GM18511 (cell line): ENCODE measurements at regions not wholly inside any gene's neighbourhood (a gene's known extent, or its start where the extent isn't known, plus 50 kb on each side); places are given as distances from the start of the nearest gene placed in this dataset.

Source experiments
- ATAC-seq: cut with Tn5 transposase; IDR thresholded peaks from one replicate; pipeline ENCODE4 v1.9.1; 2021; ENCODE audit warnings: mild to moderate bottlenecking, moderate library complexity; ENCODE audit not compliant: unreplicated experiment

- no peak for ATAC-seq
Observed at GRCh38 chr21:19322360-19322759, 918.8 kb upstream of the TMPRSS15 start.

DNA sequence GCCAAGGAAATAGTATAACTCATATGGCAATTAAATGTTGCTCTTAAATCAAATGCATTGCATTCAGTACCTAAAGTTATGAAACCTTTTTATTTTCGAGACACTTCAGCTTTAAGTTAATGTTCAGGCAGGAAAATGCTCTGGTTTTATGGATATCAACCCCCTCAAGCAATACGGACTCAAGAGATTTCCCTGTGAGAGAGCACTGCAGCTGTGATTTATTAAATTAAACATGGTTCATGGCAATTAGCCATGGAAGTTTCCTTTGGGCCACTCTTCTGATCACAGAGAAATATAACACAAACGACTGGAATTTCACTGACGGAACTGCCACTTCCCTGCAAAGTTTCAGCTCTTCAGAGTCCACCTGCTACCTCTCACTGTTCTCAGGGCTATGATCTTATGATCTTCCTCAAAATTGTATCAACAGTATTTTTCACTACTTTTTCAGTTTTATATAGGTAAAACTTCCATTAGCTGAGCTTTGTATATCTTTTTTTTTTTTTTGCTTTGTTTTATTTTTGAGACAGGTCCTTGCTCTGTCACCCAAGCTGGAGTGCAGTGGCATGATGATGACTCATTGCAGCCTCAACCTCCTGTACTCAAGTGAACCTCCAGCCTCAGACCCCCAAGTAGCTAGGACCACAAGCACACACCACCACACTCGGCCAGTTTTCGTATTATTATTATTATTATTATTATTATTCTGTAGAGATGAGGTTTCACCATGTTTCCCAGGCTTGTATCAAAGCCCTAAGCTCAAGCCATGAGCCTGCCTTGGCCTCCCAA is 923.1 kb upstream of the TMPRSS15 start:
- ATAC-seq: no peak

DNA sequence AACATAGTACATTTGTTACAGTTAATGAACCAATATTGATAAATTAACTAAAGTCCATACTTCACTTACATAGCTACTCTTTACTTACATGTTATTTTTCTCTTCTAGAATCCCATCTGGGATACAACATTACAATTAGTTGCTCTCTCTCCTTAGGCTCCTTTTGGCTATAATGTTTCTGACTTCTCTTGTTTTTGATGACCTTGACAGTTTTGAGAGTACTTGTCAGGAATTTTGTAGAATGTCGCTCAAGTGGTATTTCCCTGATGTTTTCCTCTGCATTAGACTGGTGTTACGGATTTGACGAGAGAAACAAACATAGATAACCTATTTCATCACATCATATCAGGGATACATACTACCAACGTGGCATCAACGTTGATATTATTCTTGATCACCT is 925.4 kb upstream of the TMPRSS15 start:
- ATAC-seq: no peak

GRCh38 chr21:19340303-19340702 is 936.7 kb upstream of the TMPRSS15 start:
- no peak for ATAC-seq

DNA sequence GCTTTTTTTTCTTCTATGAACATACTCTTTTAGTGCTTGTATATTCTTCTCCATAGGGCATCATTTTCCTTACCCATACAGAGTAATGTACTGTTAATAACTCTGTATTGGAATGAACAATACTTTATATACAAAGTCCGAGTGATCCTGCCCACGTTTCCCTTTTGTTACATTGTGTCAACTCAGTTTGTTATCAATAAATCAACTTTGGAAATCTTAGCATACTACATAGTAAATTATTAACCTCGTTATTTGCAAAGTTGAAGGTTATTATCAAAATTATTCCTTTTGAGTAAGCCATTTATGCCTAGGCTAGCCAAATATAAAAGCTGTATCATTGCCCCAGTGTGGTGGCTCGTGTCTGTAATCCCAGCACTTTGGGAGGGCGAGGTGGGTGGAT is 937.4 kb upstream of the TMPRSS15 start:
- no peak for ATAC-seq

- no peak for ATAC-seq
Observed at GRCh38 chr21:19343711-19344110, 940.1 kb upstream of the TMPRSS15 start.

- ATAC-seq: no peak
Observed at GRCh38 chr21:19350286-19350685, 946.7 kb upstream of the TMPRSS15 start.

- no peak for ATAC-seq
Observed at GRCh38 chr21:19353256-19353655, 949.7 kb upstream of the TMPRSS15 start.

GRCh38 chr21:19368944-19369343 is 965.4 kb upstream of the TMPRSS15 start:
- ATAC-seq: no peak

- no peak for ATAC-seq
Observed at GRCh38 chr21:19392390-19392789, 988.8 kb upstream of the TMPRSS15 start.

- ATAC-seq: no peak
Observed at GRCh38 chr21:19400223-19400770, 996.7 kb upstream of the TMPRSS15 start.

- no peak for ATAC-seq
Observed at GRCh38 chr21:19402870-19403269, 999.3 kb upstream of the TMPRSS15 start.

GRCh38 chr21:19405326-19405725 is 1001.7 kb upstream of the TMPRSS15 start:
- no peak for ATAC-seq

DNA sequence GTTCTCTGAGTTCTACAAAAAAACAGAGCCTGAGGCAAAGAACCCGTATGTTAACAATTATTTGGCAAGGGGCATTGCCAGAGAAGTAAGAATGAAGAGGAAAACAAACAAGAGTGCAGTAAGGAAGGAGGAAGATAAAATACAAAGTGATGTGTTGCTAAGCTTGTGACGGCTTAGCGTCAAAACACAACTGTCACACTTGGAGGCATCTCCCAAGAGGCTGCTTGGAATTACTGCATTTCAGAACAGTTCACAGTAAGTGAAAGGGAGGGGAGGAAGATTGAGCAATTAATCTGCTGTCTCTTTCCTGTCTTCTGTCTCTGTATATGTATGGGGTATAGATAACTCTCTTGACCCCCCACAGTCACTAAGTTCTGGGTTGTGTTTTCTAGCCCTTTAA is 1017.0 kb upstream of the TMPRSS15 start:
- no peak for ATAC-seq

DNA sequence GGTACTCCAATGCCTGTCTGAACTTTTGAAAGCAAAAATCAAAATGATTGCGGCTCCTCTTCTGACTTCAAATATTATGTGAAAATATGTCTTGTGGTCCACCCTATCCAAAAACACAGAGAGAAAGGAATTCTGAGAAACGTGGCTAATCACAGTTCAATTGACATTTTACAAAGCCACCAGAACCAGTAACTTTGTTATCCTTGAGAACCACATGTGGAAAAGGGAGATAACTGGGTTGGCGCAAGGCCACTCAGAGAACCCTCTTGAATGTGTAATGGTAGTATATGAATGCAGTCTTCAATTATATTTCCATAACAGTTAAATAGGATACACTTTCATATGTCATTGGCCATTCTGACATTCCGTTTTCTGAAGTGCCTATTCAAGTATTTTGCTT is 1030.0 kb upstream of the TMPRSS15 start:
- ATAC-seq: no peak

GRCh38 chr21:19440792-19441655 is 1037.4 kb upstream of the TMPRSS15 start:
- ATAC-seq: no peak

GRCh38 chr21:19458295-19458694 is 1054.7 kb upstream of the TMPRSS15 start:
- ATAC-seq: no peak

DNA sequence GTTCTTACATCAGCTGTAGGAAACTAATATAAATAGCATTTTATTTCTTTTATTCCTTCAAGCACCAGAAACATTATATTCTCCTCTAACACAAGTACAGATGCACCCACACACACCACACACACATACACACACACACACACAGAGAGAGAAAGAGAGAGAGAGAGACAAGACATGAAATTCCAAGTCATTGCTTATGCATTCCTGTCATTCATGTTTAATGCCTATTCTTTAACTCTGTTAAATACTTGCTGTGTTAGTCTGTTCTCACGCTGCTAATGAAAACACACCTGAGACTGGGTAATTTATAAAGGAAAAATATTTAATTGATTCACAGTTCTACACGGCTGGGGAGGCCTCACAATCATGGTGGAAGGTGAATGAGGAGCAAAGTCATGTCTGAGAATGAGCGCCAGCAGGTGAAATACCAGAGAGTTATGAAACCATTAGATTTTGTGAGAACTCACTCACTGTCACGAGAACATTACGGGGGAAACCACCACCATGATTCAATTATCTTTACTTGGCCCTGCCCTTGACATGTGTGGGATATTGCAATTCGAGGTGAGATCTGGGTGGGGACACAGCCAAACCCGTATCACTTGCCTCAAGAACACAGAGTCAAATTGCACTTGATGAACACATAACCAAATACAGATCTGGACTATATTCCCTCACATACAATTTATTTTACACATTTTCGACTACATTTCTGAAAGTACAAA is 1058.1 kb upstream of the TMPRSS15 start:
- ATAC-seq: no peak

GRCh38 chr21:19463966-19464365 is 1060.4 kb upstream of the TMPRSS15 start:
- ATAC-seq: no peak

- ATAC-seq: no peak
Observed at GRCh38 chr21:19468991-19469715, 1065.6 kb upstream of the TMPRSS15 start.
